ENCODE measurements at regions not wholly inside any gene's neighbourhood (a gene's known extent, or its start where the extent isn't known, plus 50 kb on each side); places are given as distances from the start of the nearest gene placed in this dataset.
"Not testable (repeated sequence)": the region's sequence is repeated elsewhere in the genome, so short reads cannot be mapped to it uniquely, and the experiment has no call there.

GRCh38 chrX:137143864-137144263, 110.1 kb upstream of the GPR101 start:
- no peak overlapping the region for H3K4me3 Mint-ChIP-seq
- H3K36me3 Mint-ChIP-seq (ENCODE audit: low read depth), result no peaks in the 10 kb centered on the region
- CTCF ChIA-PET, result no interaction called here
- no peaks in the 10 kb centered on the region for H3K9me3 Mint-ChIP-seq
- DNase-seq, result no peak
- peaks cover 3% of the 10 kb centered on the region for H3K27me3 Mint-ChIP-seq
- POLR2A ChIA-PET, result no interaction called here
- no peaks in the 10 kb centered on the region for H3K4me1 Mint-ChIP-seq
- H3K27ac Mint-ChIP-seq, result no peak overlapping the region

GRCh38 chrX:137122651-137123050, 88.9 kb upstream of the GPR101 start:
- H3K27me3 Mint-ChIP-seq; H3K9me3 Mint-ChIP-seq; CTCF ChIA-PET; POLR2A ChIA-PET; H3K36me3 Mint-ChIP-seq (ENCODE audit: low read depth); H3K4me3 Mint-ChIP-seq; H3K27ac Mint-ChIP-seq; H3K4me1 Mint-ChIP-seq; DNase-seq: not testable (repeated sequence)

- peaks cover 5% of the 10 kb centered on the region for H3K27me3 Mint-ChIP-seq
- DNase-seq, result no peak
- no peaks in the 10 kb centered on the region for H3K36me3 Mint-ChIP-seq (ENCODE audit: low read depth)
- no peak overlapping the region for H3K27ac Mint-ChIP-seq
- POLR2A ChIA-PET, result no interaction called here
- CTCF ChIA-PET, result no interaction called here
- H3K9me3 Mint-ChIP-seq, result no peaks in the 10 kb centered on the region
- no peak overlapping the region for H3K4me3 Mint-ChIP-seq
- no peaks in the 10 kb centered on the region for H3K4me1 Mint-ChIP-seq
Observed at GRCh38 chrX:137119049-137119448, 85.3 kb upstream of the GPR101 start.

- POLR2A ChIA-PET, result no interaction called here
- H3K27ac Mint-ChIP-seq, result no peak overlapping the region
- H3K27me3 Mint-ChIP-seq, result peaks cover 5% of the 10 kb centered on the region
- H3K4me1 Mint-ChIP-seq, result no peaks in the 10 kb centered on the region
- H3K4me3 Mint-ChIP-seq, result no peak overlapping the region
- DNase-seq, result no peak
- CTCF ChIA-PET, result no interaction called here
- H3K9me3 Mint-ChIP-seq, result no peaks in the 10 kb centered on the region
- H3K36me3 Mint-ChIP-seq (ENCODE audit: low read depth), result no peaks in the 10 kb centered on the region
Observed at GRCh38 chrX:137118536-137118935, 84.7 kb upstream of the GPR101 start.

GRCh38 chrX:137118136-137118535, 84.3 kb upstream of the GPR101 start:
- CTCF ChIA-PET, result no interaction called here
- Mint-ChIP-seq H3K9me3 (no peaks in the 10 kb centered on the region), H3K4me3 (no peak overlapping the region), H3K27ac (no peak overlapping the region), H3K4me1 (no peaks in the 10 kb centered on the region), H3K36me3 (ENCODE audit: low read depth) (no peaks in the 10 kb centered on the region), H3K27me3 (peaks cover 5% of the 10 kb centered on the region)
- POLR2A ChIA-PET, result no interaction called here
- no peak for DNase-seq

- DNase-seq; H3K27me3 Mint-ChIP-seq; H3K9me3 Mint-ChIP-seq; H3K27ac Mint-ChIP-seq; H3K4me3 Mint-ChIP-seq; POLR2A ChIA-PET; CTCF ChIA-PET; H3K4me1 Mint-ChIP-seq; H3K36me3 Mint-ChIP-seq (ENCODE audit: low read depth): not testable (repeated sequence)
Observed at GRCh38 chrX:137107877-137108276, 74.1 kb upstream of the GPR101 start.

- Mint-ChIP-seq H3K27ac (no peak overlapping the region), H3K36me3 (ENCODE audit: low read depth) (no peaks in the 10 kb centered on the region), H3K4me3 (no peak overlapping the region), H3K27me3 (peaks cover 4% of the 10 kb centered on the region), H3K9me3 (no peaks in the 10 kb centered on the region), H3K4me1 (no peaks in the 10 kb centered on the region)
- CTCF ChIA-PET, result no interaction called here
- no peak for DNase-seq
- POLR2A ChIA-PET, result no interaction called here
Observed at GRCh38 chrX:137101273-137101990, 67.6 kb upstream of the GPR101 start.
